ENCODE measurements at regions not wholly inside any gene's neighbourhood (a gene's known extent, or its start where the extent isn't known, plus 50 kb on each side); places are given as distances from the start of the nearest gene placed in this dataset.
"Not testable (repeated sequence)": the region's sequence is repeated elsewhere in the genome, so short reads cannot be mapped to it uniquely, and the experiment has no call there.

GRCh38 chr20:29445050-29445907 lies 1812.2 kb upstream of the DEFB115 start:
- TF ChIP-seq EZH2phosphoT487 (IDR thresholded peaks at IDR 0.05; ENCODE audit: borderline replicate concordance); CTCF (conservative IDR thresholded peaks at IDR 0.05; ENCODE audit: low read length): not testable (repeated sequence)
